Testis (tissue), 2 donors: ENCODE measurements at regions not wholly inside any gene's neighbourhood (a gene's known extent, or its start where the extent isn't known, plus 50 kb on each side); places are given as distances from the start of the nearest gene placed in this dataset.

Experiments used
- POLR2A ChIP-seq: fragments of 450-650 bp; IDR thresholded peaks from one replicate; pipeline ENCODE4 v1.6.1; 2017; ENCODE audit warnings: antibody characterized with exemption, mild to moderate bottlenecking, moderate library complexity
- TF ChIP-seq, protein P1 (sequence below), 3 experiments: fragments of 450-650 bp in 2 of 3; fragments of 200-600 bp in 1 of 3; sonication (generic) in 1 of 3; IDR thresholded peaks; one replicate each; pipeline ENCODE4 v1.5.1; 2016 to 2019; ENCODE audit warnings: antibody characterized with exemption in 3 of 3, mild to moderate bottlenecking in 2 of 3, moderate library complexity in 1 of 3

DNA sequence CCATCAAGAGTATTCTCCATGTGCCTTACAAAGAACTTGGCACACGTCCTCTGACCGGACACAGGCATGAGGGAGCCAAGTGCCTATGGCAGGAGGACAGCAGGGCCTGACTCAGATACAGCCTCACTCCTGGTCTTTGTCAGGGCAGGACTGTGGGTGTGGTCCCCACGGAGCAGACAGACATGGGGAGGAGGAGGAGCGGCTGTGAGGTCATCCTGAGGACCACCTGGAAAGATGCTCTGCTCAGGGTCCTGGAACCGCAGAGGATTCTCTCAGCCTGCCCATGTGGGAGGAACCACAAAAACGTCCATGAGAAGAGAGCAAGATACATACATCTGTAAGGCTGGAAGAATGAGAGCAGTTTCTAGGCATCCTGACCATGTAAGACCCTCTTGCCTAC lies 576.3 kb downstream of the BRD1 start:
- TF ChIP-seq POLR2A: no peak
- TF ChIP-seq, protein P1, sequence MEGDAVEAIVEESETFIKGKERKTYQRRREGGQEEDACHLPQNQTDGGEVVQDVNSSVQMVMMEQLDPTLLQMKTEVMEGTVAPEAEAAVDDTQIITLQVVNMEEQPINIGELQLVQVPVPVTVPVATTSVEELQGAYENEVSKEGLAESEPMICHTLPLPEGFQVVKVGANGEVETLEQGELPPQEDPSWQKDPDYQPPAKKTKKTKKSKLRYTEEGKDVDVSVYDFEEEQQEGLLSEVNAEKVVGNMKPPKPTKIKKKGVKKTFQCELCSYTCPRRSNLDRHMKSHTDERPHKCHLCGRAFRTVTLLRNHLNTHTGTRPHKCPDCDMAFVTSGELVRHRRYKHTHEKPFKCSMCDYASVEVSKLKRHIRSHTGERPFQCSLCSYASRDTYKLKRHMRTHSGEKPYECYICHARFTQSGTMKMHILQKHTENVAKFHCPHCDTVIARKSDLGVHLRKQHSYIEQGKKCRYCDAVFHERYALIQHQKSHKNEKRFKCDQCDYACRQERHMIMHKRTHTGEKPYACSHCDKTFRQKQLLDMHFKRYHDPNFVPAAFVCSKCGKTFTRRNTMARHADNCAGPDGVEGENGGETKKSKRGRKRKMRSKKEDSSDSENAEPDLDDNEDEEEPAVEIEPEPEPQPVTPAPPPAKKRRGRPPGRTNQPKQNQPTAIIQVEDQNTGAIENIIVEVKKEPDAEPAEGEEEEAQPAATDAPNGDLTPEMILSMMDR (IDR thresholded peaks at IDR 0.05): no peak
